Testis (tissue), 2 donors: ENCODE measurements at regions not wholly inside any gene's neighbourhood (a gene's known extent, or its start where the extent isn't known, plus 50 kb on each side); places are given as distances from the start of the nearest gene placed in this dataset.

Source experiments
- POLR2A ChIP-seq: fragments of 450-650 bp; IDR thresholded peaks from one replicate; pipeline ENCODE4 v1.6.1; 2017; ENCODE audit warnings: antibody characterized with exemption, mild to moderate bottlenecking, moderate library complexity
- TF ChIP-seq, protein P1 (sequence below), 3 experiments: fragments of 450-650 bp in 2 of 3; fragments of 200-600 bp in 1 of 3; sonication (generic) in 1 of 3; IDR thresholded peaks; one replicate each; pipeline ENCODE4 v1.5.1; 2016 to 2019; ENCODE audit warnings: antibody characterized with exemption in 3 of 3, mild to moderate bottlenecking in 2 of 3, moderate library complexity in 1 of 3

DNA sequence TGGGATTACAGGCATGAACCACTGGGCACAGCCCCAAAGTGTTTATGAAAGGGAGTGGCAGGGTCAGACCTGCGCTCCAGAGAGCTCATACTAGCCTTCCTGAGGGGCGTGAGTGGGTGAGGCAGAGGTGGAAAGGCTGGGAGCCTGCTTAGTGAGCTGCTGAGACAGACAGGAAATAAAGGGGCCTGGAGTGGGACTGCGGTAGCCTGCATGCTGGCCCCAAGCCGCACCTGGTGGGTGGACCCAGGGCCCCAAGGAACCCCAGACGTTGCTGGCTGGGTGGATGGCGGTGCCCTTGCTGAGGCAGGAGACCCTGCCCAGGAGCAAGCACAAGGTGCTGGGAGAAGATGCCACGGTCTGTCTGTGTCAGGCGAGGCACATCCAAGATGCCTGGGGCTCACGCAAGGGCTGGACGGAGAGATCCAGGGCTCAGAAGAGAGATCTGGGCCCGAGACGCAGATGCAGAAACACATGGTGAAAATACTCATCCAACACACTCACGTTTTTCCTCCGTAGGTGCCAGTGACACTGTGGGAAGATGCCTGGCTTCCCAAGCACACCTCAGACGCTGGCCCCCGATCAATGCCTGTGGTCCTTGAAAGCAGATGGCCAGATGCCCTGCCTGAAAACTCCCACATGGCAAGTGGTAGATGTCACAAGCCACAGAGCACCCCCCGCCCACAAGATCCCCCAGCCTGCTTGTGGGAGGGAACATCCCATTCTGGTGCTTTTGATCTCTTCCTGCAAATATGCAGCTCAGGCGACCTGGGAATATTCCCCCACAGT lies 151.1 kb downstream of the GLI2 start:
- TF ChIP-seq, protein P1, sequence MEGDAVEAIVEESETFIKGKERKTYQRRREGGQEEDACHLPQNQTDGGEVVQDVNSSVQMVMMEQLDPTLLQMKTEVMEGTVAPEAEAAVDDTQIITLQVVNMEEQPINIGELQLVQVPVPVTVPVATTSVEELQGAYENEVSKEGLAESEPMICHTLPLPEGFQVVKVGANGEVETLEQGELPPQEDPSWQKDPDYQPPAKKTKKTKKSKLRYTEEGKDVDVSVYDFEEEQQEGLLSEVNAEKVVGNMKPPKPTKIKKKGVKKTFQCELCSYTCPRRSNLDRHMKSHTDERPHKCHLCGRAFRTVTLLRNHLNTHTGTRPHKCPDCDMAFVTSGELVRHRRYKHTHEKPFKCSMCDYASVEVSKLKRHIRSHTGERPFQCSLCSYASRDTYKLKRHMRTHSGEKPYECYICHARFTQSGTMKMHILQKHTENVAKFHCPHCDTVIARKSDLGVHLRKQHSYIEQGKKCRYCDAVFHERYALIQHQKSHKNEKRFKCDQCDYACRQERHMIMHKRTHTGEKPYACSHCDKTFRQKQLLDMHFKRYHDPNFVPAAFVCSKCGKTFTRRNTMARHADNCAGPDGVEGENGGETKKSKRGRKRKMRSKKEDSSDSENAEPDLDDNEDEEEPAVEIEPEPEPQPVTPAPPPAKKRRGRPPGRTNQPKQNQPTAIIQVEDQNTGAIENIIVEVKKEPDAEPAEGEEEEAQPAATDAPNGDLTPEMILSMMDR (IDR thresholded peaks at IDR 0.05), result no peak
- no peak for TF ChIP-seq POLR2A
